Neural progenitor cell (in vitro differentiated cells): ENCODE measurements at regions not wholly inside any gene's neighbourhood (a gene's known extent, or its start where the extent isn't known, plus 50 kb on each side); places are given as distances from the start of the nearest gene placed in this dataset.

Experiments
- CTCF ChIP-seq: fragments of 200-600 bp; sonication (generic); IDR thresholded peaks from 2 replicates; pipeline ENCODE4 v1.5.1; 2017; ENCODE audit warnings: antibody characterized with exemption, mild to moderate bottlenecking
- EZH2 ChIP-seq: fragments of 200-600 bp; sonication (generic); IDR thresholded peaks from 2 replicates; pipeline ENCODE4 v1.6.1; 2017; ENCODE audit warnings: antibody characterized with exemption, mild to moderate bottlenecking, moderate library complexity
- EZH2phosphoT487 ChIP-seq: fragments of 200-600 bp; sonication (generic); IDR thresholded peaks from 2 replicates; pipeline ENCODE4 v1.6.1; 2017; ENCODE audit warnings: antibody characterized with exemption

- no peak for TF ChIP-seq CTCF
- TF ChIP-seq EZH2 = no peak
- no peak for TF ChIP-seq EZH2phosphoT487
Observed at GRCh38 chr2:125042727-125043126, 1017.6 kb downstream of the CNTNAP5 start.
